AG09309 (cell line): ENCODE measurements at regions not wholly inside any gene's neighbourhood (a gene's known extent, or its start where the extent isn't known, plus 50 kb on each side); places are given as distances from the start of the nearest gene placed in this dataset.

ENCODE experiments used
- DNase-seq: peaks from one replicate; pipeline ENCODE4 v3.0.0-alpha.2; 2010; ENCODE audit warnings: low read depth
- H3K4me3 ChIP-seq: 2 replicates; pipeline ENCODE4 v1.5.1; 2011; ENCODE audit warnings: mild to moderate bottlenecking, low read depth, low read length, moderate library complexity; ENCODE audit not compliant: control insufficient read depth
- TF ChIP-seq, protein P1 (sequence below): IDR thresholded peaks from 2 replicates; pipeline ENCODE4 v1.5.1; 2011; ENCODE audit warnings: mild to moderate bottlenecking, low read depth, low read length, inconsistent platforms; ENCODE audit not compliant: insufficient read depth, control insufficient read depth; ENCODE audit errors: missing control alignments

GRCh38 chr4:31979988-31980387, 1259.8 kb downstream of the PCDH7 start:
- TF ChIP-seq, protein P1, sequence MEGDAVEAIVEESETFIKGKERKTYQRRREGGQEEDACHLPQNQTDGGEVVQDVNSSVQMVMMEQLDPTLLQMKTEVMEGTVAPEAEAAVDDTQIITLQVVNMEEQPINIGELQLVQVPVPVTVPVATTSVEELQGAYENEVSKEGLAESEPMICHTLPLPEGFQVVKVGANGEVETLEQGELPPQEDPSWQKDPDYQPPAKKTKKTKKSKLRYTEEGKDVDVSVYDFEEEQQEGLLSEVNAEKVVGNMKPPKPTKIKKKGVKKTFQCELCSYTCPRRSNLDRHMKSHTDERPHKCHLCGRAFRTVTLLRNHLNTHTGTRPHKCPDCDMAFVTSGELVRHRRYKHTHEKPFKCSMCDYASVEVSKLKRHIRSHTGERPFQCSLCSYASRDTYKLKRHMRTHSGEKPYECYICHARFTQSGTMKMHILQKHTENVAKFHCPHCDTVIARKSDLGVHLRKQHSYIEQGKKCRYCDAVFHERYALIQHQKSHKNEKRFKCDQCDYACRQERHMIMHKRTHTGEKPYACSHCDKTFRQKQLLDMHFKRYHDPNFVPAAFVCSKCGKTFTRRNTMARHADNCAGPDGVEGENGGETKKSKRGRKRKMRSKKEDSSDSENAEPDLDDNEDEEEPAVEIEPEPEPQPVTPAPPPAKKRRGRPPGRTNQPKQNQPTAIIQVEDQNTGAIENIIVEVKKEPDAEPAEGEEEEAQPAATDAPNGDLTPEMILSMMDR: no peak
- no peak for DNase-seq
- no peak overlapping the region for H3K4me3 ChIP-seq

DNA sequence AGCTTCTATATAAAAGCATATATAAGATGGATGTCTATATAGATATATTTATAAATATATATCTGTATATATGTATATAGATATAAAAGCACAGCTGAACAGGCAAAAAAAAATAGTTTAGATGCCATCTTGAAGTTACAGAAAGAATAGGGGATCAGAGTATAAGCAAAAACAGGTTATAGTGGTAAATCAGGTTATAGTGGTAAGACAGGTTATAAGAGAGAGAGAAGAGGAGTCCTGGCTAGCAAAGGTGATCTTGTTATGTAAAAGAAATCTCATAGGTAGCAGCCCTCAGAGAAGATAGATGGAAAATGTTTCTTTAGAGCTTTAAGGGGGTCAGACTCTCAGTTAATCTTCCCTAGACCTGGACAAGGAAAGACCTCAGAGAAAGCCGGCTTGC, 1263.1 kb downstream of the PCDH7 start:
- H3K4me3 ChIP-seq: no peak overlapping the region
- DNase-seq: no peak
- TF ChIP-seq, protein P1: no peak

- no peak overlapping the region for H3K4me3 ChIP-seq
- no peak for DNase-seq
- TF ChIP-seq, protein P1: no peak
These were observed 1263.5 kb downstream of the PCDH7 start for GRCh38 chr4:31983677-31984076.

DNA sequence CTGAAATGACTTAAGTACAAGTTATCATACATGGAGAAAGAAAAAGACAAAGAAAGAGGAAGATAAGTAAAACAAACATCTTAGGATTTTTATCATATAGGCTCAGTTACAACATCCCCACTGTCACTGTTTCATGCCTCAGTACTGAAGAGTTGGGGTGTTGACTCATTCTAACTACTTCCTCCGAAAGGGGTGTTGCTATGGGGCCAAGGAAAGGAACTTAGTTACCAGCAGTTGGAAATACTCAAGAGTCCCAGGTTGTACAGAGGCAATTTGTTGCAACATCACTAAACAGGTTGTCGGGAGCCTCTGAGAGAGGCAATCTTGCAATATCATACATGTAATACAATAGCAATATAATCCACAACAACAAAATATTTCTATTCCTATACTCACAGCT, 1264.7 kb downstream of the PCDH7 start:
- TF ChIP-seq, protein P1: no peak
- H3K4me3 ChIP-seq: no peak overlapping the region
- no peak for DNase-seq

- TF ChIP-seq, protein P1: no peak
- no peak overlapping the region for H3K4me3 ChIP-seq
- no peak for DNase-seq
These were observed 1276.1 kb downstream of the PCDH7 start for GRCh38 chr4:31995943-31996901.

- no peak for DNase-seq
- TF ChIP-seq, protein P1: no peak
- H3K4me3 ChIP-seq: no peak overlapping the region
These were observed 1278.6 kb downstream of the PCDH7 start for GRCh38 chr4:31998807-31999206.

DNA sequence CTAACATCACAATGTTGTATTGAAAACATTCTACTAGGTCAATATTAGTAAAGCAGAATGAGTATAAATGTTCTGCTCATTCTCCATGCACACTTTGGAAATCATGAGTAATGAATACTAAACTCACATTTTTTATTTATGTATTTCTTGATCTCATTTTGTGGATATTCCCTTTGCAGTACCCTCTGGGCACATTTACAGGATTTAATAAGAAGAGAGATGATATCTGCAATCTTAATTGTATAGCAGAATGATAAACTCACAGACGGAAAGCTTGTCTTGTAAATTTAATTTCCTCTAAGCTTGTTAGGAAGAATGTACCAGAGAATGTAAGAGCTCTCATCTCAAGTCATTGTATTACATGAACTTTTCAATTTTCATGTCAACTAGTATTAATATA, 1279.7 kb downstream of the PCDH7 start:
- TF ChIP-seq, protein P1: no peak
- no peak for DNase-seq
- H3K4me3 ChIP-seq: no peak overlapping the region
